SK-N-SH (cell line): ENCODE measurements at regions not wholly inside any gene's neighbourhood (a gene's known extent, or its start where the extent isn't known, plus 50 kb on each side); places are given as distances from the start of the nearest gene placed in this dataset.
A peak's percentile ranks its signal among the peaks of the same experiment; 100 is the strongest.

Experiments used
- CTCF ChIA-PET: fragments of 300-600, 350-600 bp; formaldehyde crosslinking; extraction: SDS; loops from one replicate; lab custom pipeline; 2021; lab: Yijun Ruan, JAX
- POLR2A ChIA-PET: fragments of 350-600 bp; sonication (Branson Sonifier 250); formaldehyde crosslinking; extraction: SDS; loops from one replicate; lab custom pipeline; 2020; ENCODE audit warnings: antibody characterized with exemption, inconsistent platforms; lab: Yijun Ruan, JAX
- DNase-seq: peaks from one replicate; pipeline ENCODE4 v3.0.0; 2012
- H2AFZ ChIP-seq: fragments of 200-600 bp; sonication (generic); 2 replicates; pipeline ENCODE4 v1.8.1; 2016; ENCODE audit warnings: antibody characterized with exemption, mild to moderate bottlenecking, low read depth
- H3F3A ChIP-seq: fragments of 200-600 bp; sonication (generic); replicated peaks from 2 replicates; pipeline ENCODE3; 2016; ENCODE audit warnings: antibody characterized with exemption, mild to moderate bottlenecking; ENCODE audit not compliant: insufficient read depth
- H3K27ac ChIP-seq, 2 experiments: fragments of 200-500 bp in 1 of 2; fragments of 200-600 bp in 1 of 2; sonication (Bioruptor generic) in 1 of 2; sonication (generic), shearing (Covaris generic) in 1 of 2; 2 replicates each; pipeline versions ENCODE4 v1.5.1 to v1.6.1; 2014 to 2016; ENCODE audit warnings: low read depth in 2 of 2, inconsistent platforms in 1 of 2, low read length in 1 of 2, mild to moderate bottlenecking in 1 of 2, mixed read lengths in 1 of 2
- H3K27me3 ChIP-seq: fragments of 200-600 bp; sonication (generic), shearing (Covaris generic); 2 replicates; pipeline ENCODE4 v1.6.1; 2016; ENCODE audit warnings: mixed run types; ENCODE audit not compliant: insufficient read depth
- H3K36me3 ChIP-seq, 2 experiments: fragments of 200-500 bp in 1 of 2; fragments of 200-600 bp in 1 of 2; sonication (Bioruptor generic) in 1 of 2; sonication (generic) in 1 of 2; replicated peaks in 1 of 2; 2 replicates each; pipeline versions ENCODE3 to v1.5.1; 2014 to 2016; ENCODE audit warnings: low read length in 1 of 2, mild to moderate bottlenecking in 1 of 2; ENCODE audit not compliant: insufficient read depth in 2 of 2, control insufficient read depth in 1 of 2
- H3K4me1 ChIP-seq, 2 experiments: fragments of 200-500 bp in 1 of 2; fragments of 200-600 bp in 1 of 2; sonication (Bioruptor generic) in 1 of 2; sonication (generic), shearing (Covaris generic) in 1 of 2; 2 replicates each; pipeline versions ENCODE4 v1.5.1 to v1.6.1; 2014 to 2016; ENCODE audit warnings: low read depth in 1 of 2, low read length in 1 of 2, mixed run types in 1 of 2; ENCODE audit not compliant: insufficient read depth in 2 of 2, control insufficient read depth in 1 of 2
- H3K4me2 ChIP-seq: fragments of 200-600 bp; sonication (generic), shearing (Covaris generic); 2 replicates; pipeline ENCODE4 v1.6.1; 2017; ENCODE audit warnings: mixed run types
- H3K4me3 ChIP-seq, 2 experiments: fragments of 200-500 bp in 1 of 2; fragments of 200-600 bp in 1 of 2; sonication (Bioruptor generic) in 1 of 2; sonication (generic), shearing (Covaris generic) in 1 of 2; 2 replicates each; pipeline versions ENCODE4 v1.5.1 to v1.8.1; 2014 to 2016; ENCODE audit warnings: low read depth in 2 of 2, inconsistent platforms in 1 of 2, low read length in 1 of 2, mild to moderate bottlenecking in 1 of 2, mixed read lengths in 1 of 2, moderate library complexity in 1 of 2
- H3K79me2 ChIP-seq: fragments of 200-600 bp; sonication (generic); 2 replicates; pipeline ENCODE4 v1.8.1; 2017; ENCODE audit warnings: mild to moderate bottlenecking; ENCODE audit not compliant: insufficient read depth
- H3K9ac ChIP-seq: fragments of 200-600 bp; sonication (generic); 2 replicates; pipeline ENCODE4 v1.6.1; 2017; ENCODE audit warnings: mixed run types
- H3K9me2 ChIP-seq: fragments of 200-600 bp; sonication (generic); 2 replicates; pipeline ENCODE4 v1.6.1; 2017; ENCODE audit warnings: mixed run types
- H3K9me3 ChIP-seq: fragments of 200-600 bp; sonication (generic); 2 replicates; pipeline ENCODE4 v1.6.1; 2017; ENCODE audit warnings: mixed run types, mild to moderate bottlenecking, moderate library complexity
- H4K20me1 ChIP-seq: fragments of 200-600 bp; sonication (generic); 2 replicates; pipeline ENCODE4 v1.6.1; 2017; ENCODE audit warnings: mild to moderate bottlenecking, mixed run types; ENCODE audit not compliant: insufficient read depth
- ELF1 ChIP-seq: IDR thresholded peaks from 2 replicates; pipeline ENCODE4 v1.4.0; 2012
- EP300 ChIP-seq, 2 experiments: IDR thresholded peaks; 2 replicates each; pipeline versions ENCODE4 v1.4.0 to v1.6.1; 2012; ENCODE audit warnings: borderline replicate concordance in 1 of 2, low read depth in 1 of 2, low read length in 1 of 2
- EZH2phosphoT487 ChIP-seq: fragments of 200-600 bp; sonication (generic); IDR thresholded peaks from 2 replicates; pipeline ENCODE4 v1.6.1; 2017; ENCODE audit warnings: low read depth, mixed run types, mild to moderate bottlenecking, antibody characterized with exemption, moderate library complexity, borderline replicate concordance
- FOSL2 ChIP-seq: IDR thresholded peaks from 2 replicates; pipeline ENCODE4 v1.4.0; 2012; ENCODE audit warnings: low read depth, mild to moderate bottlenecking, moderate library complexity, borderline replicate concordance
- FOXJ3 ChIP-seq: sonication (generic); formaldehyde crosslinking; IDR thresholded peaks from 2 replicates; pipeline ENCODE4 v1.5.1; 2020; ENCODE audit warnings: mild to moderate bottlenecking, missing genetic modification reagents
- GABPA ChIP-seq: IDR thresholded peaks from 2 replicates; pipeline ENCODE4 v1.4.0; 2012; ENCODE audit warnings: low read depth, mild to moderate bottlenecking
- GATA2 ChIP-seq: sonication (generic); formaldehyde crosslinking; IDR thresholded peaks from 2 replicates; pipeline ENCODE4 v1.5.0; 2020; ENCODE audit warnings: mild to moderate bottlenecking, missing genetic modification reagents
- JUND ChIP-seq: IDR thresholded peaks from 2 replicates; pipeline ENCODE4 v1.4.0; 2012
- MAX ChIP-seq: IDR thresholded peaks from 2 replicates; pipeline ENCODE4 v1.4.0; 2012; ENCODE audit warnings: low read depth
- MEF2A ChIP-seq: IDR thresholded peaks from 2 replicates; pipeline ENCODE4 v1.4.0; 2012; ENCODE audit warnings: low read depth, borderline replicate concordance
- MXI1 ChIP-seq: IDR thresholded peaks from 2 replicates; pipeline ENCODE4 v1.6.1; 2012; ENCODE audit warnings: mild to moderate bottlenecking, low read depth, low read length, improper control_type of control experiment
- NFIC ChIP-seq: IDR thresholded peaks from 2 replicates; pipeline ENCODE4 v1.4.0; 2012; ENCODE audit warnings: borderline replicate concordance
- NRF1 ChIP-seq: IDR thresholded peaks from 2 replicates; pipeline ENCODE4 v1.6.1; 2012; ENCODE audit warnings: low read depth, mild to moderate bottlenecking, low read length
- POLR2AphosphoS5 ChIP-seq: IDR thresholded peaks from 2 replicates; pipeline ENCODE4 v1.6.1; 2012; ENCODE audit warnings: low read depth, low read length
- RAD21 ChIP-seq: IDR thresholded peaks from 2 replicates; pipeline ENCODE4 v1.6.1; 2012; ENCODE audit warnings: mild to moderate bottlenecking, low read length
- RXRA ChIP-seq: IDR thresholded peaks from 2 replicates; pipeline ENCODE4 v1.4.0; 2012; ENCODE audit warnings: low read depth, mild to moderate bottlenecking, borderline replicate concordance
- SIN3A ChIP-seq: IDR thresholded peaks from 2 replicates; pipeline ENCODE4 v1.6.1; 2012; ENCODE audit warnings: low read depth, mild to moderate bottlenecking, low read length, moderate library complexity, borderline replicate concordance
- TAF1 ChIP-seq: IDR thresholded peaks from 2 replicates; pipeline ENCODE4 v1.6.1; 2012; ENCODE audit warnings: low read depth, mild to moderate bottlenecking, low read length, moderate library complexity, borderline replicate concordance
- TCF12 ChIP-seq: IDR thresholded peaks from 2 replicates; pipeline ENCODE4 v1.4.0; 2012
- USF1 ChIP-seq: IDR thresholded peaks from 2 replicates; pipeline ENCODE4 v1.4.0; 2012; ENCODE audit warnings: low read depth, borderline replicate concordance
- WGBS: methylation state at CpG from one replicate; pipeline ENCODE4 v1.1.6; 2017; ENCODE audit warnings: low lambda C conversion rate; 5-methylcytosine and 5-hydroxymethylcytosine counted together
- TF ChIP-seq, protein P1 (sequence below): IDR thresholded peaks from 2 replicates; pipeline ENCODE4 v1.6.1; 2012; ENCODE audit warnings: mild to moderate bottlenecking, low read depth, low read length, moderate library complexity
- TF ChIP-seq, protein P2 (sequence below): IDR thresholded peaks from 2 replicates; pipeline ENCODE4; 2012

- TF ChIP-seq, protein P1, sequence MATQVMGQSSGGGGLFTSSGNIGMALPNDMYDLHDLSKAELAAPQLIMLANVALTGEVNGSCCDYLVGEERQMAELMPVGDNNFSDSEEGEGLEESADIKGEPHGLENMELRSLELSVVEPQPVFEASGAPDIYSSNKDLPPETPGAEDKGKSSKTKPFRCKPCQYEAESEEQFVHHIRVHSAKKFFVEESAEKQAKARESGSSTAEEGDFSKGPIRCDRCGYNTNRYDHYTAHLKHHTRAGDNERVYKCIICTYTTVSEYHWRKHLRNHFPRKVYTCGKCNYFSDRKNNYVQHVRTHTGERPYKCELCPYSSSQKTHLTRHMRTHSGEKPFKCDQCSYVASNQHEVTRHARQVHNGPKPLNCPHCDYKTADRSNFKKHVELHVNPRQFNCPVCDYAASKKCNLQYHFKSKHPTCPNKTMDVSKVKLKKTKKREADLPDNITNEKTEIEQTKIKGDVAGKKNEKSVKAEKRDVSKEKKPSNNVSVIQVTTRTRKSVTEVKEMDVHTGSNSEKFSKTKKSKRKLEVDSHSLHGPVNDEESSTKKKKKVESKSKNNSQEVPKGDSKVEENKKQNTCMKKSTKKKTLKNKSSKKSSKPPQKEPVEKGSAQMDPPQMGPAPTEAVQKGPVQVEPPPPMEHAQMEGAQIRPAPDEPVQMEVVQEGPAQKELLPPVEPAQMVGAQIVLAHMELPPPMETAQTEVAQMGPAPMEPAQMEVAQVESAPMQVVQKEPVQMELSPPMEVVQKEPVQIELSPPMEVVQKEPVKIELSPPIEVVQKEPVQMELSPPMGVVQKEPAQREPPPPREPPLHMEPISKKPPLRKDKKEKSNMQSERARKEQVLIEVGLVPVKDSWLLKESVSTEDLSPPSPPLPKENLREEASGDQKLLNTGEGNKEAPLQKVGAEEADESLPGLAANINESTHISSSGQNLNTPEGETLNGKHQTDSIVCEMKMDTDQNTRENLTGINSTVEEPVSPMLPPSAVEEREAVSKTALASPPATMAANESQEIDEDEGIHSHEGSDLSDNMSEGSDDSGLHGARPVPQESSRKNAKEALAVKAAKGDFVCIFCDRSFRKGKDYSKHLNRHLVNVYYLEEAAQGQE, result no peak
- TF ChIP-seq USF1 (no peak), NFIC (no peak), EZH2phosphoT487 (no peak), TAF1 (no peak), RAD21 (no peak), RXRA (no peak), MAX (0 out of 2 replicates have a peak, but pooled peaks have one; percentile 19), FOXJ3 (CRISPR knock-in tag) (no peak), ELF1 (no peak), JUND (no peak), FOSL2 (no peak), MXI1 (no peak), GABPA (no peak), MEF2A (no peak), SIN3A (no peak), TCF12 (peak; percentile 15; the same call in 1 of the 2 replicates)
- TF ChIP-seq, protein P2, sequence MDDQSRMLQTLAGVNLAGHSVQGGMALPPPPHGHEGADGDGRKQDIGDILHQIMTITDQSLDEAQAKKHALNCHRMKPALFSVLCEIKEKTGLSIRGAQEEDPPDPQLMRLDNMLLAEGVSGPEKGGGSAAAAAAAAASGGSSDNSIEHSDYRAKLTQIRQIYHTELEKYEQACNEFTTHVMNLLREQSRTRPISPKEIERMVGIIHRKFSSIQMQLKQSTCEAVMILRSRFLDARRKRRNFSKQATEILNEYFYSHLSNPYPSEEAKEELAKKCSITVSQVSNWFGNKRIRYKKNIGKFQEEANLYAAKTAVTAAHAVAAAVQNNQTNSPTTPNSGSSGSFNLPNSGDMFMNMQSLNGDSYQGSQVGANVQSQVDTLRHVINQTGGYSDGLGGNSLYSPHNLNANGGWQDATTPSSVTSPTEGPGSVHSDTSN, result no peak
These were observed 382.2 kb downstream of the LRRC70 start (continued) for GRCh38 chr5:62960781-62961180.

DNA sequence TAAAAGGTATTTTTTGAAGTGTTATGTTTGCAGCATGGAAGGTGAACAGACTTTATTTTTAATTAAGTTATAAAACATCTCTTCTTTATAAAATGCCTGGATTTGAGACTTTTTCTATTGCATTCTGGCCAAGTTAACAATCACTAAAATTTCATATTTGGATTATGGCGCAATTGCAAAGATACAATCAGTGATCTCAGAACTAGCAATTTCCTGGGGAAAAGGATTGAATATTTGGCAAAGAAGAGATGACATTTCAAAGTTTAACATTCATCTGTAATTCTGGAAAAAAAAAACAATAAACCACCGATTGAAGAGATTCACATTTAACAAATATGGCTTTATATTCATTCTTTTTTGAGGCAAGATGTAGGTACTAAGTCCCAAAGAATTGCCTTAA lies 378.0 kb downstream of the LRRC70 start:
- ChIA-PET POLR2A (no interaction called here), CTCF (no interaction called here)
- H3K4me3 ChIP-seq, result no peak overlapping the region
- DNase-seq, result no peak
- peaks cover 0 to 16% of the 10 kb centered on the region in 2 experiments; a peak in 1 of 4 replicates for H3K4me1 ChIP-seq
- peaks cover 15% of the 10 kb centered on the region for H3F3A ChIP-seq
- no peaks in the 10 kb centered on the region for H4K20me1 ChIP-seq
- 2% methylated on average over 2 of the region's 2 CpGs for WGBS
- H3K4me2 ChIP-seq, result peak overlapping the region; percentile 30; the same call in 1 of the 2 replicates
- H3K9ac ChIP-seq, result no peak overlapping the region
- peak overlapping the region in 1 of 2 experiments; percentile 69; a peak in 2 of 4 replicates for H3K27ac ChIP-seq
- H3K79me2 ChIP-seq, result no peaks in the 10 kb centered on the region
- no peak overlapping the region for H2AFZ ChIP-seq
- H3K9me2 ChIP-seq, result no peaks in the 10 kb centered on the region
- no peaks in the 10 kb centered on the region for H3K9me3 ChIP-seq
- H3K27me3 ChIP-seq, result no peaks in the 10 kb centered on the region
- no peaks in the 10 kb centered on the region for H3K36me3 ChIP-seq
- TF ChIP-seq FOSL2 (peak; percentile 74), EP300 (IDR thresholded peaks at IDR 0.05; ENCODE audit: borderline replicate concordance in 1 of 2, low read depth in 1 of 2, low read length in 1 of 2) (peak in 1 of 2 experiments; percentile 98; a peak in 2 of 4 replicates), NRF1 (no peak), NFIC (peak; percentile 94), POLR2AphosphoS5 (peak; percentile 47; the same call in 1 of the 2 replicates), GATA2 (CRISPR knock-in tag) (no peak)
- TF ChIP-seq, protein P1, result no peak
